Right forelimb (tissue), 1 donor: ENCODE measurements at regions not wholly inside any gene's neighbourhood (a gene's known extent, or its start where the extent isn't known, plus 50 kb on each side); places are given as distances from the start of the nearest gene placed in this dataset.
"Not testable (repeated sequence)": the region's sequence is repeated elsewhere in the genome, so short reads cannot be mapped to it uniquely, and the experiment has no call there.

Source experiments
- DNase-seq: peaks from one replicate; pipeline ENCODE4 v3.0.0-alpha.2; 2018

DNA sequence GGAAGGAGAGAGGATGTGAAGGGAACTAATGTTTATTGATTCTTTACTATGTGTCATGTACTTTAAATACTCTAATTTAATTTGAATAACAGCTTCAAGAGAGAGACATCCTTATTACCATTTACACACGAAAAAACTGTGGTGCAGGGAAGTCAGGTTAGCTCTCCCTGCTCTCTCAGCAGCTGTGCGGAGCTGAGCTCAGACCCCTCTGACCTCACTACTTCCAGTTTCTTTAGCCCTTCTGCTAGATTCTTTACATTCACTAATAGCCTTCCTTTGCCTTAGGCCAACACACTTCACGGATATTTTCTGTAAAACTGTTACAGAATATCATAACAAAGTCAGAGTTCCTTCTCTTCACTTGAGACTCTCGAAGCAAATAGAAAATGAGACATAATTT lies 131.3 kb upstream of the ARRDC3 start:
- DNase-seq = no peak

DNA sequence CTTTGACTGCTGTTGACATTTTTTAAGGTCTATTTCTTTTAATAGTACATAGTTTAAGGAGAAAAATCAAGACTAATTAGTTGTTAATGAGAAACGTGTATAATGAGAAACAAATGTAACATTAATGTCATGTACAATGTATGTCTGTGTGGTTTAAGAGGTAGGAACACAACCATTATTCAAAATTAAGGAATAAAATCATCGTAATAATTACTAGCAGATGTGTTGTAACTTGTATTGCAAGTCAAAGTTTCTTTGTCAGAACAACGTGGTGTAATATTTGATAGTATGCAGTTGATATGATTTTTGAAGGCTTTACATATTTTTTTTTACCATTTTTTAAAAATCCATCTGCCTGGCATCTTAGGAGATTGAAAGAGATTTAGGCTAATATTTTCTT lies 120.2 kb upstream of the ARRDC3 start:
- DNase-seq = no peak

GRCh38 chr5:91500758-91501157 lies 117.6 kb upstream of the ARRDC3 start:
- DNase-seq = no peak

DNA sequence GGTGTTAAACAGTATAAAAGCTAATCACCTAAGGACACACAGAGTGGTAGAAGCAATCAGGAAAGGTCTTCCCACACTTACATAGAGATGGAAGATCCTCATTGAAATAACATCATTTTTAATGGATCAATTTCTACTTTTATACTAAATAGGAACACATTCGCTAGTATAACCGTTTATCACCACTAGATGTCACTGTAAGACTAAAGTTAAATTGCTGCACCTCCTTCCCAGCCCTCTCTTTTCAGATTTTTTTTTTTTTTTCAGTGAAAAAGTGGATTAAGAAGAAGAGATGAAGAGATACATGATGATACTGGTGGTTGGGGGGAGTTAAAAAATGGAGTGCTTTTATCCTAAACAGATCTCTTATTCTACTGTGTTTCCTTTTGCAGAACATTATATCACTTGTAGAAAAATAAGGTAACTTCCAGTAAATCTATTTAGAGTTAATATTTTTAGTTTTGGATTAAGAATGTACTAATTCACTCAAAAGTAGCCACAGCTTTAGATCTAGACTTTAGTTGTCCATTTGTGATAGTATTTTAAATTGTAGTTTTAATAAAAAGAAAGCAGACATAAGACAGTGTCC lies 116.9 kb upstream of the ARRDC3 start:
- no peak for DNase-seq

GRCh38 chr5:91495699-91496098 lies 112.6 kb upstream of the ARRDC3 start:
- no peak for DNase-seq

DNA sequence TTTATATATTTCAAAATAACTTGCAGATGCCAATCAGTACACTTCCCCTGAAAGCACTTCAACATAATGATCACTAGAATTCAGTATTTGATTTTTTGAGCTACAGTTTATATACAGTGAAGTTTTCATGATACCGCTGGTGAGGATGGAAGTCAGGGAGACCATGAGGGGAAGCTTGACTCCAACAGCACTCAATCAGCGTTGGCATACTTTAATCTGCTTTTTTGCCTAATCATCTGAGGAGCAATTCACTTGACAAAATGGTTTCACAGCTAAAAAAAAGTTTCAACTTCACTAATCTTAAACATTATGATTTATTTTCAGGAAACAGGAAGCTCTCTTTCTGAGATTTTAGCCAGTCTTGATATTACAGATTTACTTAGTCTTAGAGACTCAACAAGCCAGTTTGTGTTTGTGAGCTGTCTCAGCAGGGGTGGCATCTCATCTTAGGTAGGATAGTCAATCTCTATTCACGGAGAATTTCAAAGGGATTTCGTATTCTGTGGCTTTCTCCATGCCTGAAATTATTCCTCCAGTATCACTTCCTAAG lies 111.4 kb upstream of the ARRDC3 start:
- no peak for DNase-seq

- no peak for DNase-seq
These were observed 110.0 kb upstream of the ARRDC3 start for GRCh38 chr5:91493086-91493485.

GRCh38 chr5:91491229-91491628 lies 108.1 kb upstream of the ARRDC3 start:
- DNase-seq = no peak

DNA sequence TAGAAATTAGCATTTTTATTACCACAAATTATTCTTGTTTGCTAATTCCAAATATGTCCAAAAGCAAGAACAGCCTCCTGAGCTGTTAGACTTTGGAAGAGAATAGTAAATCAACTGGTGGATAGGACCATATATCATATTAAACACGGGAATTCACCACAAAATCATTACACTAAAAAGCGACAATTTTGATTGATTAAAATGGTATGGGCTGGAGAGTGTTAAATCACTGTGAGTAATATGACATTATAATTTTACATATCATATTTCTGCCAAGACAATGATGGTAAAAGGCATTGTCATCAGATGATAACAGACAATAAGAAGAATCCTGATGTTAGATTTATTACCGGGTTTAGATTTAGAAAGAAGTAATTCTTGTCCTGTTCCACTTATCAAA lies 107.2 kb upstream of the ARRDC3 start:
- DNase-seq = no peak

DNA sequence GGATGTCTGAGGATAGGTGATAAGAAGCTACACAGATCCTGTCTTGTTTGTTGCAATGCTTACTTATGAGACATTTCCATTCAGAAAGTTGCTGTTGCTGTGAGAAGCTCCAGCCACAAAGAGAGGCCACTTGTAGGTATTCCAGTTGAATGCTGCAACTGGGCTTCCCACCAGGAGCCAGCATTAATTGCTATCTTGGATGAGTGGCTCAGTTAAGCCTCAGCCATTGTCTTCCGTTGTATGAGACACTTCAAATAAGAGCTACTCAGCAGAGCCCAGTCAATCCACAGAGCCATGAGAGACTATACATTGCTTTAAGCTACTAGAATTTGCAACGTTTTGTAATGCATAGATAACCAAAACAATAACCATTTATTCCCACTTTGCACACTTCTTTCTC lies 104.3 kb upstream of the ARRDC3 start:
- DNase-seq = no peak

DNA sequence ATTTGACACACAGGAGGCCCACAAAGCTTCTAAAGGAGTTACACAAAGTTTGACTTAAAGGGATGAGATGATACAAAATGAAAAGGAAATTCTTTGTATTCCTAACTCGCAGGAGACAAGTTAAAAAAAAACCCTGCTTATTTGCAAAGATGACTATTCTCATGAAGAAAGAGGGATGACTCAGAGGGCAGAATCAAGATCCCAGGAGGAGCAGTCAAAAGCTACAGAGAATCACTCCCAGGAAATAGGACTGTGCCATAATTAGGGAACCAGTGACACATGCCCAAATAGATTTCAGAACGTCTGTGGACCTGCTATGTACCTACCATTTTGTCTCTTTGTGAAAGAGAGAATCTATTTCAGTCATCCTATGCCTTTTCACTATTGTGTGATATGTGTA lies 103.5 kb upstream of the ARRDC3 start:
- DNase-seq = no peak

DNA sequence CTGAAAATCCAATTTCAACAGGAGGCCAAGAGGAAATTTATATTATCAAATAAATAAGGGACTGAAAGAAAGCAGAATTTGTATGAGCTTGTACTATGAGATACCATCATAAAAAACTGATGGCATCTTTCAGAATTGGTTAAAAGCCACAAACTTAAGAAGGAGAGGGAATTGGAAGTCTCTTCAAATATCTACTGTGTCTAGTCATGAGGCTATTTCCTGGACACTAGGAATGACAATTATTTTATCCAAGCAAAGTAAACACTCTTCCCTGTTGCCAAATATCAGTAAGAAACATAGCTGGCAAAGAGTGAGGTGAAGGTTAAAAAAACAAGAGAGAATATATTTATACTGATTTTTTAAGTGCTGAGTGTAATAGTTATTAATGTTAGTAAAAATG lies 101.5 kb upstream of the ARRDC3 start:
- DNase-seq = no peak

DNA sequence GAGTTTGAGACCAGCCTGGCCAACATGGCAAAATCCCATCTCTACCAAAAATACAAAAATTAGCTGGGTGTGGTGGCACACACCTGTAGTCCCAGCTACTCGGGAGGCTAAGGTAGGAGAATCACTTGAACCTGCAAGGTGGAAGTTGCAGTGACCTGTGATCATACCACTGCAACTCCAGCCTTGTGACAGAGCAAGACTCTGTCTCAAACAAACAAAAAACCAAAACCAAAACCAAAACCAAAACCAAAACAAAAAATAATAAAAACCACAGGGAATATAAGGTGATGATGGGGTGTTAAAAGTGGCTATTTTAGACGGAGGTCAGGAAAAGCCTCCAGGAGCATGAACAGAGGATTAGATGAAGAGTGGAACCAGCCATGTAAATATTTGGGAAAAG lies 96.3 kb upstream of the ARRDC3 start:
- DNase-seq = not testable (repeated sequence)

- no peak for DNase-seq
These were observed 95.0 kb upstream of the ARRDC3 start for GRCh38 chr5:91478096-91478495.

GRCh38 chr5:91477408-91477807 lies 94.3 kb upstream of the ARRDC3 start:
- no peak for DNase-seq

GRCh38 chr5:91474201-91474600 lies 91.1 kb upstream of the ARRDC3 start:
- DNase-seq = no peak

DNA sequence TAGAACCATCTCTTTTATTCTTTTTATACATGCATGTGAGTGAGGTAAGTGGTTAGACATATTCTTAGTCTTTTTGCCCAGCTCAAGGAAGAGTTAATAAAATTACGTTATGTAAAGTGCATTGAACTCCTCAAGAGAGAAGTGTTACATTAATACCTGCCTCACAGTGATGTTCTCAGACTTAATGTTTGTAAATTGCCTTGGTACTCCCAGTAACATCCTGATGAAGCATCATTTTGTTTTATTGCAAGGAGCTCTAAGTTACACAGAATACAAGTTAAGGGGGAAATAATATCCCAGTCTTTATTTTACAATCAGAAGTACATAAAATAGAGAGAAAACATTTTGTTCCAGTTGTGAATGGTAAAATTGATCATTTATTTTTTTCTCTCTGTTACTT lies 89.5 kb upstream of the ARRDC3 start:
- no peak for DNase-seq

DNA sequence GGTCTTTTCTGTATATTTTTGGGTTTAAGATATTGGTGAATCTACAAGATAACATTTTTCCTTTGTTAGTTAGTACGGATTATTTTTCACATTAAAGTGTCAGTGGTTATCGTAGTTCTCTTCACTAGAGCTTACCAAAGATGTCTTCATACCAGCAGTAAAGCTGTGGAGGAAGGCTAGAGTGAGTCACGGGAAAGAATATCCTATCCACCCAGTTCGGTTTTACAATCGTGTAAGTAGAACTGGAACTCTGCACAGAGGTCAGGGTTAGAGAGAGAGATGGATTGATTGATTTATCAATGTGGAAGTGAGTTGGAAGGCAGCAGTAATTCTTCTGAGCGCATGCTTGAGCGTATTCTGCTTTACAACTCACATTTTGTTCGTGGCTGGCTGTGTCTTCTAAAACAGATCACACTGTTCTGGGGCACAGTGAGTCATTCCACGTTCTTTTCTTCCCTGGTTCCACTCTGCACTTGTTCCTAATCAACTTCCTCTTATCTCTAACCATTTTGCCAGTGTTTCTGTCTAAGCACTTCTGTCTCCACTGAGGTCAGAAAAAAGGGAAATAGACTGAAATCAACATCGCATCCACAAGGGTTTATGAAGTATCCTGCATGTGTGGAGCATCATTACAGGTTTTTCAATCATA lies 86.5 kb upstream of the ARRDC3 start:
- DNase-seq = no peak

GRCh38 chr5:91468651-91469422 lies 85.7 kb upstream of the ARRDC3 start:
- DNase-seq = no peak

- no peak for DNase-seq
These were observed 81.9 kb upstream of the ARRDC3 start for GRCh38 chr5:91464886-91465646.

GRCh38 chr5:91457681-91458058 lies 74.6 kb upstream of the ARRDC3 start:
- DNase-seq = no peak

DNA sequence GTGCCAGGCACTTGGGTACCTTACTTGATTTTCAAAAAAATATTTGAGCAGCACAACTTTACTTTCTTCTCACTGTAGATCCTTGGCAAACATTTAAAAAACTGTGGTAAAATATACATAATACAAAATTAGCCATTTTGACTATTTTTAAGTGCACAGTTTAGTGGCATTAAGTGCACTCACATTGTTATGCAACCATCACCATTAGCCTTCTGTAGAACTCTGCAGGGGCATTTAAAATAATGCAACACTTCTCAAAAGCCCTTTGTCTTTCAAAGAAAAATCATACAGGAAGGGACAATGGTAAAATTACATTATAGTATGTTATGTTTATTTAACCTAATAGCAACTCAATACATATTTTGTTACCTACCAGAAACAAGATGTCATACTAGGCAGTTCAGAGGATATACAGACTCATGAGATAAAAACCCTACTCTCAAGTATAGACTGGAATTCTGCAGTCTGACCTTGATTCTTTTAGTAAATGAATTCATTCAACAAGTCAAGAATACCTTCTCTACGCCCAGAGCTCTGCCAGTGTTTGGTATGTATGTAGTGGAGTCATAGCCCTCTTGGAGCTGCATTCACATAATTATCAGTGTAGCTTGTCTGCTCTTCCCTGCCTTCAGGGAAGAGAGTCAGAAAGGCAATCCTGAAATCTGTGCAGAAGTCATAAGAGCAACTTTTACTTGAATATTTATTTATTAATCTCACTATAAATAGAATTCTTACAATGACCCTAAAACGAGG lies 74.0 kb upstream of the ARRDC3 start:
- DNase-seq = no peak

GRCh38 chr5:91449083-91449482 lies 66.0 kb upstream of the ARRDC3 start:
- DNase-seq = no peak
